ENCODE measurements at regions not wholly inside any gene's neighbourhood (a gene's known extent, or its start where the extent isn't known, plus 50 kb on each side); places are given as distances from the start of the nearest gene placed in this dataset.

- Histone ChIP-seq H3K9me3 (ENCODE audit: control insufficient read depth, insufficient read depth, low read depth, low read length) (no peaks in the 10 kb centered on the region), H2AFZ (ENCODE audit: low read length) (no peak overlapping the region), H3K27ac (ENCODE audit: insufficient read depth, low read length) (no peak overlapping the region), H3K79me2 (ENCODE audit: control insufficient read depth, insufficient read depth, low read length) (no peaks in the 10 kb centered on the region), H3K4me1 (ENCODE audit: control insufficient read depth, extremely low read depth, insufficient read depth, low read length) (no peaks in the 10 kb centered on the region), H3K4me3 (replicated peaks in 1 of 4; ENCODE audit: control extremely low read depth in 1 of 4, insufficient read depth in 1 of 4, low read depth in 3 of 4, low read length in 4 of 4) (no peak overlapping the region), H3K27me3 (ENCODE audit: control insufficient read depth, insufficient read depth, low read length) (no peaks in the 10 kb centered on the region), H3K36me3 (ENCODE audit: control insufficient read depth, insufficient read depth, low read length) (no peaks in the 10 kb centered on the region), H4K20me1 (ENCODE audit: control insufficient read depth, extremely low read depth, insufficient read depth, low read length) (no peaks in the 10 kb centered on the region), H3K4me2 (ENCODE audit: extremely low read depth, insufficient read depth, low read length) (no peak overlapping the region), H3K9ac (ENCODE audit: insufficient read depth, low read length) (no peak overlapping the region)
- no peak for DNase-seq (ENCODE audit: low read depth in 2 of 2)
- TF ChIP-seq CTCF (conservative IDR thresholded peaks at IDR 0.05 in 1 of 2, IDR thresholded peaks at IDR 0.05 in 1 of 2; ENCODE audit: low read depth in 1 of 2, low read length in 2 of 2) (no peak), EZH2 (IDR thresholded peaks at IDR 0.05; ENCODE audit: low read length, missing control alignments) (no peak)
Measured at GRCh38 chr11:31957674-31958073, 133.2 kb upstream of the RCN1 start.

GRCh38 chr11:31956310-31956709, 134.6 kb upstream of the RCN1 start:
- H3K9ac ChIP-seq (ENCODE audit: insufficient read depth, low read length): no peak overlapping the region
- no peak overlapping the region for H3K4me3 ChIP-seq (replicated peaks in 1 of 4; ENCODE audit: control extremely low read depth in 1 of 4, insufficient read depth in 1 of 4, low read depth in 3 of 4, low read length in 4 of 4)
- peak in 1 of 2 donors; percentile 64 for DNase-seq (ENCODE audit: low read depth in 2 of 2)
- H3K27me3 ChIP-seq (ENCODE audit: control insufficient read depth, insufficient read depth, low read length): no peaks in the 10 kb centered on the region
- TF ChIP-seq EZH2 (IDR thresholded peaks at IDR 0.05; ENCODE audit: low read length, missing control alignments) (no peak), CTCF (conservative IDR thresholded peaks at IDR 0.05 in 1 of 2, IDR thresholded peaks at IDR 0.05 in 1 of 2; ENCODE audit: low read depth in 1 of 2, low read length in 2 of 2) (no peak)
- H2AFZ ChIP-seq (ENCODE audit: low read length): no peak overlapping the region
- H4K20me1 ChIP-seq (ENCODE audit: control insufficient read depth, extremely low read depth, insufficient read depth, low read length): no peaks in the 10 kb centered on the region
- no peaks in the 10 kb centered on the region for H3K4me1 ChIP-seq (ENCODE audit: control insufficient read depth, extremely low read depth, insufficient read depth, low read length)
- no peaks in the 10 kb centered on the region for H3K9me3 ChIP-seq (ENCODE audit: control insufficient read depth, insufficient read depth, low read depth, low read length)
- no peaks in the 10 kb centered on the region for H3K79me2 ChIP-seq (ENCODE audit: control insufficient read depth, insufficient read depth, low read length)
- no peak overlapping the region for H3K4me2 ChIP-seq (ENCODE audit: extremely low read depth, insufficient read depth, low read length)
- no peaks in the 10 kb centered on the region for H3K36me3 ChIP-seq (ENCODE audit: control insufficient read depth, insufficient read depth, low read length)
- H3K27ac ChIP-seq (ENCODE audit: insufficient read depth, low read length): no peak overlapping the region

GRCh38 chr11:31955838-31956237, 135.0 kb upstream of the RCN1 start:
- no peaks in the 10 kb centered on the region for H3K9me3 ChIP-seq (ENCODE audit: control insufficient read depth, insufficient read depth, low read depth, low read length)
- no peak overlapping the region for H3K27ac ChIP-seq (ENCODE audit: insufficient read depth, low read length)
- no peaks in the 10 kb centered on the region for H3K27me3 ChIP-seq (ENCODE audit: control insufficient read depth, insufficient read depth, low read length)
- H3K9ac ChIP-seq (ENCODE audit: insufficient read depth, low read length): no peak overlapping the region
- H2AFZ ChIP-seq (ENCODE audit: low read length): no peak overlapping the region
- H3K79me2 ChIP-seq (ENCODE audit: control insufficient read depth, insufficient read depth, low read length): no peaks in the 10 kb centered on the region
- no peaks in the 10 kb centered on the region for H3K36me3 ChIP-seq (ENCODE audit: control insufficient read depth, insufficient read depth, low read length)
- no peak overlapping the region for H3K4me3 ChIP-seq (replicated peaks in 1 of 4; ENCODE audit: control extremely low read depth in 1 of 4, insufficient read depth in 1 of 4, low read depth in 3 of 4, low read length in 4 of 4)
- H4K20me1 ChIP-seq (ENCODE audit: control insufficient read depth, extremely low read depth, insufficient read depth, low read length): no peaks in the 10 kb centered on the region
- H3K4me2 ChIP-seq (ENCODE audit: extremely low read depth, insufficient read depth, low read length): no peak overlapping the region
- no peaks in the 10 kb centered on the region for H3K4me1 ChIP-seq (ENCODE audit: control insufficient read depth, extremely low read depth, insufficient read depth, low read length)
- TF ChIP-seq CTCF (conservative IDR thresholded peaks at IDR 0.05 in 1 of 2, IDR thresholded peaks at IDR 0.05 in 1 of 2; ENCODE audit: low read depth in 1 of 2, low read length in 2 of 2): no peak
- no peak for TF ChIP-seq EZH2 (IDR thresholded peaks at IDR 0.05; ENCODE audit: low read length, missing control alignments)
- no peak for DNase-seq (ENCODE audit: low read depth in 2 of 2)
